ENCODE measurements at regions not wholly inside any gene's neighbourhood (a gene's known extent, or its start where the extent isn't known, plus 50 kb on each side); places are given as distances from the start of the nearest gene placed in this dataset.

- Mint-ChIP-seq H3K27me3 (peaks cover 4% of the 10 kb centered on the region), H3K36me3 (ENCODE audit: low read depth) (no peaks in the 10 kb centered on the region), H3K9me3 (ENCODE audit: low read depth) (no peaks in the 10 kb centered on the region), H3K4me3 (no peak overlapping the region), H3K4me1 (no peaks in the 10 kb centered on the region), H3K27ac (no peak overlapping the region)
- intact Hi-C loops (cut with DNase I, micrococcal nuclease) = no loop called here
- CTCF ChIA-PET = no interaction called here
- POLR2A ChIA-PET = no interaction called here
- ATAC-seq (no peak), DNase-seq (no peak)
Observed at GRCh38 chr2:236887953-236888793, 197.5 kb upstream of the COPS8 start.

DNA sequence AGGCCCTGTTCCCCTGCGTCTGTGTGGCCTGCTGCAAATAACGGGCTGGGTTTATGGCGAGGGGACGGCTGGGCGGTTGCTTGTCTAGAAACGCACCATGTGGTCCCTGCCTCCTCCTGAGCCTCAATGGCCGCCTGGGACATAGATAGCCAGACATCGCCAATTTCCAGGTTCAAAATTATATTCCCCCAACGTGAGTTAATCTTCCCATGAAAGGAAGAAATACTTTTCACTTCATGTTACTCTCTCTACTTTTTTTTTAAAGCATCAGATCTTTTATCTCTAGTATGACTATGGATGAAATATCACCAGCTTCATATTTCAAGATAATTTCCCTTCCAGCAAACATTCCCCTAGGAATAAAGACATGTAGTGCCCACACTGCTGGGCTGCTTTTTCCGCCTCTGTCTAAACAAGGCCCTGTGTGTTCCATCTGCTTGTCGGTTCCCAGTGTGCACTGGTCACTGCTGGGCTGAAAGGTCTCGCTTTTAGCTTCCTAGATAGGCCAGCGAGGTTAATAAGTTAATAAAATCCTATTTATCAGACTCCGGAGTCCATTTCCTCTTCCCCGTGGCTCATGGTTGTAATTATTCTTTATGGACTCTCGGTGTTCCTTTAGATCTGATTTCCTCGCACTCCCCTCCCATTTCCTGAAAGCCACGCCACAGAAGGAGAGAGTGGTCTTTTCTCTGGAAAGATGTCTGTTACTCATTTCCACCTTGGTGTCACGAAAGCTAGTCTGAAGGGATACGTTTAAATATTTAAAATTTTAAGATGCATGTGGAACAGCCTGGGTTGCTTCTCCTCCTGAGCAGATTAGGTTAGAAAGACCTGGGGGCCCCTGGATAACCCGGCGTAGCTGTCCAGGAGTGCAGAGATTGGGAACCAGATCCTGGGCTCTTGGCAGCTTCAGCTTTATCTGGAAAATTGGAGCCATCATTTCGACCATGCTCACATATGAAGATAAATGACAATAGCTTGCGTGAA lies 196.6 kb upstream of the COPS8 start:
- no peaks in the 10 kb centered on the region for H3K36me3 Mint-ChIP-seq (ENCODE audit: low read depth)
- H3K4me3 Mint-ChIP-seq = no peak overlapping the region
- H3K9me3 Mint-ChIP-seq (ENCODE audit: low read depth) = no peaks in the 10 kb centered on the region
- no peak for ATAC-seq
- POLR2A ChIA-PET = no interaction called here
- CTCF ChIA-PET = no interaction called here
- intact Hi-C loops (cut with DNase I, micrococcal nuclease) = no loop called here
- H3K27me3 Mint-ChIP-seq = peaks cover 4% of the 10 kb centered on the region
- no peak overlapping the region for H3K27ac Mint-ChIP-seq
- H3K4me1 Mint-ChIP-seq = no peaks in the 10 kb centered on the region
- DNase-seq = no peak

DNA sequence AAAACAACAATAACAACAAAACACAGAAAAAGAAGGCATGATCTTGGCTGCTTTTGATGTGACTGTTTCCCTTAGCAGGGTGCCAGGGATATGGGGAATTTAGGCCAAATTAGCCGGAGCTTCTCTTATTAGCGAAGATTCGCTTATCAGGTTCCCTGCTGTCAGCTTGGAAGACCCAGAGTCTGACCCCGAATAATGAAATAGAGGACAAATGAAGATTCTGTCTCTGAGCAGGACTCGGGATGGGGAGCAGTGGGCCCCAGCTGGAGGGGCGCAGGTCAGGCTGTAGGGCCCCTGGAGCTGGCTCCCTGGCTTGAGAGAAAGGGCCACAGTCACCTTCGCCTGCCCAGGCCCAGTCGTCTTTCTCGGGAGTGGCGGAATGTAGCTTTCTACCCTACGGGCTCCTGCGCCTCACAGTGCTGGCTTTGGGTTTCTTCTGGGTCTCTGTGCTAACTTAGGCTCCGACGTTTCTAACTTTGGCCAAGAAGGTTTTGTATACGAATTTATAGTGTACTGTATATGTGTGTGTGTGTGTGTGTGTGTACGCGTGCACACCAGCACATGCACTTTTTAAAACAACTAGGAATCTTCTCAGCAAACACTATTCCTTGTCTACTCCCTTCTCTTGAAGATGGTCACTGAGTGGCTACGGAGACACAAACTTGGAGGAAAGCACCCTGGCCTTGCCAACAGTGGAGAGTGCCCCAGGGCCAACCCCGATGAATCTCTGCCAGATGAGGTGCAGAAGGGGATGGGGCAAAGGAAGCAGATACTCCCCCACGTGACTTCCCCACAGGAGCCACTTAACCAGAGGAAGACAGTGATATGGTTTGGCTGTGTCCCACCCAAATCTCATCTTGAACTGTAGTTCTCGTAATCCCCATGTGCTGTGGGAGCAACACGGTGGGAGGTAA lies 195.6 kb upstream of the COPS8 start:
- intact Hi-C loops (cut with DNase I, micrococcal nuclease) = no loop called here
- H3K9me3 Mint-ChIP-seq (ENCODE audit: low read depth) = no peaks in the 10 kb centered on the region
- no peak overlapping the region for H3K4me3 Mint-ChIP-seq
- H3K27ac Mint-ChIP-seq = no peak overlapping the region
- DNase-seq (no peak), ATAC-seq (no peak)
- CTCF ChIA-PET = no interaction called here
- H3K36me3 Mint-ChIP-seq (ENCODE audit: low read depth) = no peaks in the 10 kb centered on the region
- H3K27me3 Mint-ChIP-seq = peaks cover 4% of the 10 kb centered on the region
- POLR2A ChIA-PET = no interaction called here
- H3K4me1 Mint-ChIP-seq = no peaks in the 10 kb centered on the region

- intact Hi-C loops (cut with DNase I, micrococcal nuclease) = no loop called here
- no peaks in the 10 kb centered on the region for H3K9me3 Mint-ChIP-seq (ENCODE audit: low read depth)
- H3K27me3 Mint-ChIP-seq = peaks cover 2% of the 10 kb centered on the region
- H3K27ac Mint-ChIP-seq = no peak overlapping the region
- ChIA-PET POLR2A (no interaction called here), CTCF (no interaction called here)
- no peaks in the 10 kb centered on the region for H3K36me3 Mint-ChIP-seq (ENCODE audit: low read depth)
- ATAC-seq (no peak), DNase-seq (no peak)
- no peak overlapping the region for H3K4me3 Mint-ChIP-seq
- H3K4me1 Mint-ChIP-seq = no peaks in the 10 kb centered on the region
Observed at GRCh38 chr2:236892721-236893120, 193.0 kb upstream of the COPS8 start.

- ATAC-seq = no peak
- Mint-ChIP-seq H3K27me3 (no peaks in the 10 kb centered on the region), H3K4me1 (no peaks in the 10 kb centered on the region), H3K9me3 (ENCODE audit: low read depth) (no peaks in the 10 kb centered on the region), H3K27ac (no peak overlapping the region), H3K36me3 (ENCODE audit: low read depth) (no peaks in the 10 kb centered on the region), H3K4me3 (no peak overlapping the region)
- ChIA-PET CTCF (no interaction called here), POLR2A (no interaction called here)
- DNase-seq = no peak
- intact Hi-C loops (cut with DNase I, micrococcal nuclease) = no loop called here
Observed at GRCh38 chr2:236894791-236895190, 190.9 kb upstream of the COPS8 start.

DNA sequence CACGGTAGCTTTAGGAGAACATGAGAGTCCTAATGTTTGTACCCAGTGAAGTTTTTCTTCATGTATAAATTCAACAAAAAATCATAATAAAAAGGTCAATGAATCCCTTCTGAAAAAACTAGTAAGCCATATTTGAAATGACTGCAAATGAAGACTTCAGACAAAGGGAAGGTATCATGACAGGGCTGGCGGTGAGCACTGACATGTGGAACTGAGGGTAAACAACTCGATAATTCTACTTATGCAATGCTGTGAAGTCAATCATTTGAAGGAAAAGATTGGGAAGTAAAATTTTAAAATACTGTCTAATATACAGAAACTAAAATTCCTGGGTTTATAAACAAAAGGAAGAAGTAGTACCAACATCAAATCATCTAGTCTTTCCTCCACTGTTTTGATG lies 190.2 kb upstream of the COPS8 start:
- Mint-ChIP-seq H3K4me3 (no peak overlapping the region), H3K27ac (no peak overlapping the region), H3K27me3 (no peaks in the 10 kb centered on the region), H3K36me3 (ENCODE audit: low read depth) (no peaks in the 10 kb centered on the region), H3K9me3 (ENCODE audit: low read depth) (no peaks in the 10 kb centered on the region), H3K4me1 (no peaks in the 10 kb centered on the region)
- ChIA-PET POLR2A (no interaction called here), CTCF (no interaction called here)
- ATAC-seq = no peak
- intact Hi-C loops (cut with DNase I, micrococcal nuclease) = no loop called here
- DNase-seq = no peak

GRCh38 chr2:236896688-236897087 lies 189.0 kb upstream of the COPS8 start:
- DNase-seq = no peak
- intact Hi-C loops (cut with DNase I, micrococcal nuclease) = no loop called here
- ChIA-PET POLR2A (interaction anchor here (0.7 kb wide), 1 partner anchor 702 kb away, joined by 3 read pairs; no protein-coding TSS in a partner anchor), CTCF (no interaction called here)
- Mint-ChIP-seq H3K4me1 (no peaks in the 10 kb centered on the region), H3K9me3 (ENCODE audit: low read depth) (no peaks in the 10 kb centered on the region), H3K27me3 (no peaks in the 10 kb centered on the region), H3K27ac (no peak overlapping the region), H3K36me3 (ENCODE audit: low read depth) (no peaks in the 10 kb centered on the region), H3K4me3 (no peak overlapping the region)
- ATAC-seq = no peak

DNA sequence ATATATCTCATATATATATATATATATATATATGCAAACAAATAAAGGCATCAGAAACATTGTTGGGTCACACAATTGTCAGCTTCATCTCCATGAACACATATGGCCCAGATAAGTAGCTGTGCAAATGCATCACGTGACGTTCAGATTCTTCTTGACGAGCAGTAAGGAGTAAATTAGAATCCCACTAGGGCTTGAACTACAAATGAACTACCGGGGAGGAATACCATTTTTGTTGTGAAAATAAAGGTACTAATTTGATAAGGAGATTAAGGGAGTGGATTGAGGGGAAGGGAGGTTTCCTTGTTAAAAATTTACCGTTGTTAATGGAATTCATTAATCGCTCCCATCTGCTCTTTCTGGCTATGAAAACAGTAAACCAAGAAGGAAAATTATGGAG lies 186.5 kb upstream of the COPS8 start:
- DNase-seq = no peak
- intact Hi-C loops (cut with DNase I, micrococcal nuclease) = no loop called here
- ChIA-PET POLR2A (no interaction called here), CTCF (no interaction called here)
- H3K4me1 Mint-ChIP-seq = no peaks in the 10 kb centered on the region
- H3K27ac Mint-ChIP-seq = no peak overlapping the region
- H3K36me3 Mint-ChIP-seq (ENCODE audit: low read depth) = no peaks in the 10 kb centered on the region
- H3K4me3 Mint-ChIP-seq = no peak overlapping the region
- no peak for ATAC-seq
- no peaks in the 10 kb centered on the region for H3K9me3 Mint-ChIP-seq (ENCODE audit: low read depth)
- H3K27me3 Mint-ChIP-seq = peaks cover 4% of the 10 kb centered on the region

DNA sequence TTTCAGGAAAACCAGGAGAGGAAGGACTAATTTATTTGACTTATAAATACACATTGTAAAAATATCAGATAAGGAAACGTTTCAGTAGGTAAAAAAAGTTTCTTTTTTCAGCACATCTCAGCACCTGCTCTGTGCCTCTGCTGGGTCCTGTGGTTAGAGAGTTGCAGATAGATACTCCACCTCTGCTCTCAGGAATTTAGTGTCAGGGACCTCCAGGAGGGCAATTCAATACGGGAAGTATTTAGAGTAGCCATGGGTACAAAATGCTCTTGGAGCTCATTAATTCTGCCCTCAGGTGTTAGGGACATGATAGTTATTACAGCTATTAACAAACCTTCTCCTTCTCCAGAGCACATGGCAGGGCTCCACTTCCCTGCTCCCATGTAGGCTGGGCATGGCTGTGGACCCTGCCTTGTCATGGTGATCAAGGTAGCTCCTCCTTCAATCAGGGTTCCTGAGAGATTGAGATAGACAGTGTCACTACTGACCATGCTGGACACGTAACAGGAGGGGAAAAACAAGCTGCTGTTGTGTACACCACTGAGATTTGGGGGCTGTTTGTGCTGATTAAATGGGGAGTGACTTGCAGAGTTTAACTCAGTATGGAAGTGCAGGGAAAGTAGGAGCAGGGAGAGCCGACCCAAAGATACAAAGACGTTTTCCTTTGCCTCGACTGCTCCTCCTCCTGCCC lies 185.6 kb upstream of the COPS8 start:
- ChIA-PET POLR2A (interaction anchor here (1.2 kb wide), 1 partner anchor 16 kb away, joined by 3 read pairs; no protein-coding TSS in a partner anchor), CTCF (no interaction called here)
- H3K36me3 Mint-ChIP-seq (ENCODE audit: low read depth) = no peaks in the 10 kb centered on the region
- no peak overlapping the region for H3K4me3 Mint-ChIP-seq
- H3K4me1 Mint-ChIP-seq = no peaks in the 10 kb centered on the region
- H3K27ac Mint-ChIP-seq = no peak overlapping the region
- no peaks in the 10 kb centered on the region for H3K9me3 Mint-ChIP-seq (ENCODE audit: low read depth)
- DNase-seq = no peak
- H3K27me3 Mint-ChIP-seq = peaks cover 8% of the 10 kb centered on the region
- ATAC-seq = no peak
- intact Hi-C loops (cut with DNase I, micrococcal nuclease) = no loop called here

DNA sequence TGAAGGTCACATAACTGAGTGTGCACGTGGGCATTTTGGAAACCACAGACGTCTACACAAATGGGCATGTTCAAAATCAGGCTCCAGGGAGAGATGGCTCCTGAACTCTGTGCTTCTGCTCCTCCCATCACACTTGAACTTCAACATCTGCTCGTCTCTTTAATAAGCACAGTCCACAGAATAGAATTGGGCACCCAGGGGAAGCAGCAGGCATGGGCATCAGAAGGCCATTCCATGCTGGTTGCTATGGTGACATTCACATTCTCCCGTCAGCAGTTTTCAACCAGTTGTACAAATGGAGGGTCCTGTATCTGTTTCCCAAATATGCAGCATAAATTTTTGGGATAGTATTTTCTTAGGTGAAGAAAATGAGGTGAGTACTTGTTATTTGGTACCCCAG lies 183.7 kb upstream of the COPS8 start:
- no peak for ATAC-seq
- intact Hi-C loops (cut with DNase I, micrococcal nuclease) = no loop called here
- Mint-ChIP-seq H3K27me3 (peaks cover 8% of the 10 kb centered on the region), H3K36me3 (ENCODE audit: low read depth) (no peaks in the 10 kb centered on the region), H3K27ac (no peak overlapping the region), H3K9me3 (ENCODE audit: low read depth) (no peaks in the 10 kb centered on the region), H3K4me3 (no peak overlapping the region), H3K4me1 (no peaks in the 10 kb centered on the region)
- no peak for DNase-seq
- ChIA-PET POLR2A (no interaction called here), CTCF (no interaction called here)

DNA sequence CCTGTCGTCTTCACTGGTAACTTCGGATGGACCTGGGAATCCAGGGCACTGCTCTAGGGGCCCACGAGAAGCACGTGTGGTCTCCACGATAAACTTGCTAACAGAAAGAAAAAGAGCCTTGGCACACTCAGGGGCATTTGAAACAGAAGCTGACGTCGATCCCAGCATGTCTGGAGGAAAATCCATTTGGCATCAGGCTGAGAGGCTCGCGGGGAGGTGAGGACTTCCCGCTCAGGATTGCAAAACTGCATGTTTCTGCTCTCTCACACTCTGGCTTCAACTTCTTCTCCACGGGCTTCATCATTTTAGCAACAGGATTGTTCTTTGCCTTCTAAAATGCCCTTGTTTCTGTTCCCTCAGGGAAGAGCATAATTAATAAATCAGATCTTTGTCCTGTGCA lies 181.7 kb upstream of the COPS8 start:
- H3K27me3 Mint-ChIP-seq = peaks cover 8% of the 10 kb centered on the region
- H3K4me3 Mint-ChIP-seq = no peak overlapping the region
- DNase-seq (no peak), ATAC-seq (no peak)
- no peak overlapping the region for H3K27ac Mint-ChIP-seq
- ChIA-PET POLR2A (no interaction called here), CTCF (no interaction called here)
- no peaks in the 10 kb centered on the region for H3K36me3 Mint-ChIP-seq (ENCODE audit: low read depth)
- no peaks in the 10 kb centered on the region for H3K4me1 Mint-ChIP-seq
- intact Hi-C loops (cut with DNase I, micrococcal nuclease) = no loop called here
- no peaks in the 10 kb centered on the region for H3K9me3 Mint-ChIP-seq (ENCODE audit: low read depth)

Data from activated CD4-positive, alpha-beta T cell treated with anti-CD3 and anti-CD28 coated beads for 36 hours (primary cell).